AG09309 (cell line): ENCODE measurements at regions not wholly inside any gene's neighbourhood (a gene's known extent, or its start where the extent isn't known, plus 50 kb on each side); places are given as distances from the start of the nearest gene placed in this dataset.

ENCODE experiments used
- DNase-seq: peaks from one replicate; pipeline ENCODE4 v3.0.0-alpha.2; 2010; ENCODE audit warnings: low read depth
- H3K4me3 ChIP-seq: 2 replicates; pipeline ENCODE4 v1.5.1; 2011; ENCODE audit warnings: mild to moderate bottlenecking, low read depth, low read length, moderate library complexity; ENCODE audit not compliant: control insufficient read depth
- TF ChIP-seq, protein P1 (sequence below): IDR thresholded peaks from 2 replicates; pipeline ENCODE4 v1.5.1; 2011; ENCODE audit warnings: mild to moderate bottlenecking, low read depth, low read length, inconsistent platforms; ENCODE audit not compliant: insufficient read depth, control insufficient read depth; ENCODE audit errors: missing control alignments

DNA sequence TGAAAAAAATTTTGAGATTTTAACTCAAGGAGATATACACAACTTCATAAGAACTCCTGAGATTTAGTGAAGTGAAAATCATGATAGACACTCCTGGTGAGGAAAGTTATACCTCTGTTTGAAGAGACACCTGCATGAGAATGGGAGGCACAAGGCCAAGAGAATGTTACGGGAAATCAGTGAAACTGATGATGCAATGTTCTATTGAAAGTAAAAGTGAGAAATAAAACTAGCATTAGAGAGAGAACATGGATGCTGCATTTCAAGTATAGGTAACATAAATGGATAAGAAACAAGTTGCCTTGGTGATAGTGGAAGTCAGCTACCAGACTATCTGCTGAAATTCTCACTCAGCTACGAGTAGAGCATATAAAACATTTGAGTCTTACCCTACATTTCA lies 562.1 kb upstream of the FANCL start:
- no peak overlapping the region for H3K4me3 ChIP-seq
- no peak for DNase-seq
- TF ChIP-seq, protein P1, sequence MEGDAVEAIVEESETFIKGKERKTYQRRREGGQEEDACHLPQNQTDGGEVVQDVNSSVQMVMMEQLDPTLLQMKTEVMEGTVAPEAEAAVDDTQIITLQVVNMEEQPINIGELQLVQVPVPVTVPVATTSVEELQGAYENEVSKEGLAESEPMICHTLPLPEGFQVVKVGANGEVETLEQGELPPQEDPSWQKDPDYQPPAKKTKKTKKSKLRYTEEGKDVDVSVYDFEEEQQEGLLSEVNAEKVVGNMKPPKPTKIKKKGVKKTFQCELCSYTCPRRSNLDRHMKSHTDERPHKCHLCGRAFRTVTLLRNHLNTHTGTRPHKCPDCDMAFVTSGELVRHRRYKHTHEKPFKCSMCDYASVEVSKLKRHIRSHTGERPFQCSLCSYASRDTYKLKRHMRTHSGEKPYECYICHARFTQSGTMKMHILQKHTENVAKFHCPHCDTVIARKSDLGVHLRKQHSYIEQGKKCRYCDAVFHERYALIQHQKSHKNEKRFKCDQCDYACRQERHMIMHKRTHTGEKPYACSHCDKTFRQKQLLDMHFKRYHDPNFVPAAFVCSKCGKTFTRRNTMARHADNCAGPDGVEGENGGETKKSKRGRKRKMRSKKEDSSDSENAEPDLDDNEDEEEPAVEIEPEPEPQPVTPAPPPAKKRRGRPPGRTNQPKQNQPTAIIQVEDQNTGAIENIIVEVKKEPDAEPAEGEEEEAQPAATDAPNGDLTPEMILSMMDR = no peak

DNA sequence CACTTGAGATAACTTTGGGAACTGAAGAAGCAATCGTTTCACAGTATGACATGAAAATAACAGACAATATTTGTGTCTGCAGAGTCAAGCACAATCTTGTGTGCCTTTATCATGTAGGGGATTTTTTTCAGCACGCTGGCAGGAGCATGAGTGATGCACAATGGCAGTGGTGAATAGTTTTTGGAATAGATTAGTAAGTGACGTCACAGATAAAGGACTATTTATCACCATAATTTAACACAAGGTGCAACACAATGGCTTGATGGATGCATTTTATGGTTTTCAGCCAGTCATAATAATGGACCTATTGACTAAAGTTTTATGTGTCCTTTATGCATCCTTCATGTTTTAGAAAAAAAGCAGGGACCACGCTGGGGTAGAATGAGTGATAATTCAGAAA lies 559.8 kb upstream of the FANCL start:
- DNase-seq = no peak
- TF ChIP-seq, protein P1 = no peak
- no peak overlapping the region for H3K4me3 ChIP-seq

DNA sequence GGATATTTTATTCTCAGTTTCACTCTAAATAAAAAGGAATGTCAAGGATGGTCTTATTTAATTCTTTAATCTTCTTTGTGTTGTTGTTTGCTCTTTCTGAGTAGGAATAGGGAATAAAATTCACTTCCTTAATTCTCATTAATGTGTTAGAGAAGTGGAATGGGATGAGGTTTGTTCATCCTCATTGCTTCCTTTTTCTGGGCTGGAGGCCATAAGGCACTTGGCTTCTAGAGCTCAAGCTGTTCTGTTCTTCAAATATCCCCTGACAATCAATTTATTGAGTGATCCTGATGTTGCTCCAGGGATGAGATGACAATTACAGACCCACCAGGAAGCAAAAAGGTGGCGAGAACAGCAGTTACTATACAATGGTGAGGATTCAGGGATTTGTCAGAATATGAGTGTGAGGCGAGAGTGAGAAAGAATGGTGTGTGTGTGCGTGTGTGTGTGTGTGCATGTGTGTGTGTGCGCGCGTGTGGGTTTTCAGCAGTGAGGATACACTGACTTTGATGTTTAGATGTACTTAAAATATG lies 557.6 kb upstream of the FANCL start:
- no peak overlapping the region for H3K4me3 ChIP-seq
- no peak for DNase-seq
- TF ChIP-seq, protein P1 = no peak

DNA sequence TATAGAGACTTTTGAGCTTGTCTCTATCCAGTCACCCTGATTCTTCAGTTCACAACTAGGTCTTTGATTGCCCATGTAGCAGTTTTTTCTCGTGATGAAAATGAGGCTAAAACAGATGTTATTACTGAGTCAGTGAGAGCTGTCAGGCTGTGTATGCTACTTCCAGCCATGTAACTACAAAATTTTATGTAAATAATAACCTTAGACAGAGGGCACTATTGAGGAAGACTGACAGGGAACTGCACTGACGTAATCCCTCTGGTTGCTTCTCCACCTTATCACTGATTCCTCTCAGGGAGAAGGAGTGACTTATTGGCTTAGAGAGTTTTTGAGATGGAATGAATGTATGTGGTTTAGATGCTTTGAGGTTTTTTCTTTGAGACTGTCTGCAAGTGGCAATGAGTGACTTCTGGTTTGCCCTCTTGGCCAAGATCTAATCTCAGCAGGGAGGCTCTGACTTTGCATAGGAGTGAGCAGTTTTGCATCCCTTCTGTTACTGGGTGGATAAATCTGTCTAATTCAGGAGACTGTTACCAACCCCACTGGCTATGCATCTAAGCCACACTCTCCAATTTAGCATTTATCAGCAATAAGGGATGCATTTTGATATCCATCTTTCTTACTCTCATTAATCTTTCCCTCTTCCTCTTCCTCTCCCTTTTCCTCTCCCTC lies 555.2 kb upstream of the FANCL start:
- no peak overlapping the region for H3K4me3 ChIP-seq
- TF ChIP-seq, protein P1 = no peak
- no peak for DNase-seq

DNA sequence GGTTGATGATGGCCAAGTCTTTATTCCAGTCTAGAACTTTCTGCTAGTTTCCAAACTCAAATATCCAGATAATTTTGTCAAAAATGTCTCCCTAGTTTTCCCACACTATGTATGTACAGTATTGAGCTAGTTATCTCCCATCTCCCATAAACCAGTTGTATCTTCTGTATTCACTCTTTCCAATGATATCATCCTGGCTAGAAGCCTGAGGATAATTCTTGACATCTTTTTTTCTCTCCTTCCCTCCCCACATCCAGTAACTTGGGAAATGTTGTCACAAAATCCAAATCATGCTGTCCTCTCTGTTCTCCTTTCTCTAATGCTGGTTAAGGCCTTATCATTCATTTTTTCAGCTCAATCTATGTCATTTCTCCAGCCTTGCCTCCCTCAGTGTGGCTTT lies 553.8 kb upstream of the FANCL start:
- H3K4me3 ChIP-seq = no peak overlapping the region
- TF ChIP-seq, protein P1 = no peak
- no peak for DNase-seq

DNA sequence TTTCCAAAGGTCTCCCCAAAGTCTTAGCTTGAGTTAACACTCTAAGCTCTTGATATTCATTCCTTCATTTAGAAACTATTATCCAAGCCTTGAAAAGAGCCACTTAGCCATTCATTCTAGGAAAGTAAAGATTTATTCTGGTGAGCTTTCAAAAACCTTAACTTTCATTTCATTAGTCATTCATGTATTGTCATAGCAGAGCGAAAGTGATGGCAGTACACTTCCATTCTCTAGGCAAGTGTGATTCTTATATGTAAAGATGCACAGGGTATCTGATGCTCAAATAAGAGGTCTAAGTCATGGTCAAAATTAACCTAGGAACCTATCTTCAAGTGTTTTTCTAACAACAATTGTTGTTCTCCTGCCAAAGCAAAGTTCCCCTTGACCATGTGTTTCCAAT lies 553.0 kb upstream of the FANCL start:
- no peak overlapping the region for H3K4me3 ChIP-seq
- TF ChIP-seq, protein P1 = no peak
- no peak for DNase-seq
